Keratinocyte (primary cell): ENCODE measurements at regions not wholly inside any gene's neighbourhood (a gene's known extent, or its start where the extent isn't known, plus 50 kb on each side); places are given as distances from the start of the nearest gene placed in this dataset.

ENCODE experiments used
- DNase-seq: peaks from one replicate; pipeline ENCODE4 v3.0.0-alpha.2; 2011; ENCODE audit warnings: low read depth, missing footprints, low spot score
- FAIRE-seq: peaks from 2 replicates; lab custom pipeline; 2011; peaks lifted over from hg19 to GRCh38; lab: Jason Lieb, UNC
- H2AFZ ChIP-seq: 2 replicates; pipeline ENCODE4 v1.6.0; 2012; ENCODE audit warnings: low read length, control low read depth, inconsistent platforms; ENCODE audit not compliant: control insufficient read depth
- H3K27ac ChIP-seq: 2 replicates; pipeline ENCODE4 v1.5.1; 2011; ENCODE audit warnings: low read length; ENCODE audit not compliant: control insufficient read depth, insufficient read depth
- H3K27me3 ChIP-seq: 3 replicates; pipeline ENCODE4 v1.6.0; 2011; ENCODE audit warnings: low read length; ENCODE audit not compliant: control insufficient read depth, insufficient read depth; ENCODE audit errors: extremely low read depth
- H3K36me3 ChIP-seq, 2 experiments: 2 replicates in 1 of 2; 3 replicates in 1 of 2; pipeline ENCODE4 v1.5.1; 2011; ENCODE audit warnings: low read length in 2 of 2, mild to moderate bottlenecking in 1 of 2; ENCODE audit not compliant: control insufficient read depth in 2 of 2, insufficient read depth in 2 of 2; ENCODE audit errors: extremely low read depth in 1 of 2
- H3K4me1 ChIP-seq: 3 replicates; pipeline ENCODE4 v1.5.1; 2011; ENCODE audit warnings: low read length; ENCODE audit not compliant: control insufficient read depth, insufficient read depth; ENCODE audit errors: extremely low read depth
- H3K4me2 ChIP-seq: 3 replicates; pipeline ENCODE4 v1.6.0; 2011; ENCODE audit warnings: low read depth, low read length; ENCODE audit not compliant: control insufficient read depth, insufficient read depth; ENCODE audit errors: extremely low read depth
- H3K4me3 ChIP-seq, 3 experiments: fragments of 200-600 bp in 1 of 3; sonication (generic) in 1 of 3; 2 replicates in 2 of 3; 3 replicates in 1 of 3; pipeline ENCODE4 v1.5.1; 2011 to 2016; ENCODE audit warnings: low read length in 3 of 3, mild to moderate bottlenecking in 3 of 3, control low read depth in 2 of 3, inconsistent platforms in 1 of 3, low read depth in 1 of 3, mixed read lengths in 1 of 3, mixed run types in 1 of 3, moderate library complexity in 1 of 3; ENCODE audit not compliant: control insufficient read depth in 2 of 3, insufficient read depth in 2 of 3; ENCODE audit errors: extremely low read depth in 1 of 3
- H3K79me2 ChIP-seq: 2 replicates; pipeline ENCODE4 v1.6.0; 2012; ENCODE audit warnings: low read length; ENCODE audit not compliant: control insufficient read depth, insufficient read depth
- H3K9ac ChIP-seq: 3 replicates; pipeline ENCODE4 v1.6.0; 2011; ENCODE audit warnings: low read length; ENCODE audit not compliant: control insufficient read depth, insufficient read depth; ENCODE audit errors: extremely low read depth
- H3K9me1 ChIP-seq: 3 replicates; pipeline ENCODE4 v1.6.0; 2011; ENCODE audit warnings: low read length; ENCODE audit not compliant: control insufficient read depth, insufficient read depth; ENCODE audit errors: extremely low read depth
- H3K9me3 ChIP-seq: 2 replicates; pipeline ENCODE4 v1.5.1; 2012; ENCODE audit warnings: low read depth, low read length; ENCODE audit not compliant: control insufficient read depth
- H4K20me1 ChIP-seq: 3 replicates; pipeline ENCODE4 v1.6.0; 2011; ENCODE audit warnings: low read length; ENCODE audit not compliant: control insufficient read depth, insufficient read depth; ENCODE audit errors: extremely low read depth
- EZH2 ChIP-seq: IDR thresholded peaks from one replicate; pipeline ENCODE4 v1.6.1; 2012; ENCODE audit warnings: inconsistent platforms, mild to moderate bottlenecking, low read length, moderate library complexity
- dilution Hi-C: fragments of 300-500 bp; cut with MboI; formaldehyde crosslinking; loops from one replicate; pipeline ENCODE4 v1.7.0; 2020; ENCODE audit warnings: low sequenced_read_pairs; ENCODE audit not compliant: extremely low pct_ligation_motif_present
- TF ChIP-seq, protein P1 (sequence below), 3 experiments: IDR thresholded peaks in 1 of 3; conservative IDR thresholded peaks in 1 of 3; optimal IDR thresholded peaks in 1 of 3; 2 replicates in 2 of 3; 3 replicates in 1 of 3; pipeline versions ENCODE3 to v1.5.1; 2011; ENCODE audit warnings: low read length in 3 of 3, mild to moderate bottlenecking in 3 of 3, moderate library complexity in 2 of 3, control low read depth in 1 of 3, inconsistent platforms in 1 of 3; ENCODE audit not compliant: insufficient read depth in 2 of 3; ENCODE audit errors: extremely low read depth in 1 of 3

DNA sequence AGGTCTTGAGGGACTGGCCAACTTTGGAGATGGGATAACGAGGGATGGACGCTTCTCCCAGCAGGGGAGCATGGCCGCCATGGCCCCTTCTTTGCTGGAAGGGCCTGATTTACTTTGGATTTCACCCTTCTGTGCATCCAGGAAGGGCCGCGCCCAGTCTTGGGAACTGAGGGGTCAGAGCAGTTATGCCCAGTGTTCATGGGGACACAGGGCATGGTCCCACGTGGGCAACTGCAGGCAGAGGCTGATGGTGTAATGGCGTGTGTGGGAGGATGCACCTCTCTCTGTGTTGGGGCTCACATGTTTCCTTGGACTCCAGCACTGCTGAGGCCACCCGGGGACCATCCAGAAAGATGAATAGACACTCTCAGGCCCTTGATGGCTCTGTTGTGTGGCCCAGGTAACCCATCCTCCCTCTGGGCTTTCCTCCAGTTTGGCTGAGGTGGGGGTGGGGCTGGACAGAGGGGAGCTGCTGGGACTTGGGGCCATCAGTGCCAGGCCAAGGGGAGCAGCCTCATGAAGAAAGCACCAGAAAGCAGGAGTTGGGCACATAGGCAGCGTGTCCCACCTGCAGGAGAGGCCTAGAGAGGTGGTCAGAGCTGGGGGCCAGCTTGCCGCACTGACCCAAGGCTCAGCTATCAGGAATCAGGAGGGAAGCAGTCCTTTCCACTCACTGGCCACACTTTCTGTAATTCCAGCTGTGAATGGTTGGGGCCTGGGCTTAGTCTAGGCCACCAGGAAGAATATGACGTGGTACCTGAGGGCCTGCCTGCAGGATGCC, 1033.9 kb downstream of the TBC1D22A start:
- H3K9me3 ChIP-seq: no peaks in the 10 kb centered on the region
- H3K27ac ChIP-seq: no peak overlapping the region
- H3K4me2 ChIP-seq: no peak overlapping the region
- H2AFZ ChIP-seq: no peak overlapping the region
- peaks cover 0 to 2% of the 10 kb centered on the region in 2 experiments for H3K36me3 ChIP-seq
- H3K27me3 ChIP-seq: no peaks in the 10 kb centered on the region
- H3K79me2 ChIP-seq: no peaks in the 10 kb centered on the region
- no peak overlapping the region for H3K9ac ChIP-seq
- H4K20me1 ChIP-seq: no peaks in the 10 kb centered on the region
- H3K4me1 ChIP-seq: no peaks in the 10 kb centered on the region
- no peak for FAIRE-seq
- no peak overlapping the region for H3K4me3 ChIP-seq
- TF ChIP-seq EZH2: no peak
- TF ChIP-seq, protein P1, sequence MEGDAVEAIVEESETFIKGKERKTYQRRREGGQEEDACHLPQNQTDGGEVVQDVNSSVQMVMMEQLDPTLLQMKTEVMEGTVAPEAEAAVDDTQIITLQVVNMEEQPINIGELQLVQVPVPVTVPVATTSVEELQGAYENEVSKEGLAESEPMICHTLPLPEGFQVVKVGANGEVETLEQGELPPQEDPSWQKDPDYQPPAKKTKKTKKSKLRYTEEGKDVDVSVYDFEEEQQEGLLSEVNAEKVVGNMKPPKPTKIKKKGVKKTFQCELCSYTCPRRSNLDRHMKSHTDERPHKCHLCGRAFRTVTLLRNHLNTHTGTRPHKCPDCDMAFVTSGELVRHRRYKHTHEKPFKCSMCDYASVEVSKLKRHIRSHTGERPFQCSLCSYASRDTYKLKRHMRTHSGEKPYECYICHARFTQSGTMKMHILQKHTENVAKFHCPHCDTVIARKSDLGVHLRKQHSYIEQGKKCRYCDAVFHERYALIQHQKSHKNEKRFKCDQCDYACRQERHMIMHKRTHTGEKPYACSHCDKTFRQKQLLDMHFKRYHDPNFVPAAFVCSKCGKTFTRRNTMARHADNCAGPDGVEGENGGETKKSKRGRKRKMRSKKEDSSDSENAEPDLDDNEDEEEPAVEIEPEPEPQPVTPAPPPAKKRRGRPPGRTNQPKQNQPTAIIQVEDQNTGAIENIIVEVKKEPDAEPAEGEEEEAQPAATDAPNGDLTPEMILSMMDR (optimal IDR thresholded peaks at IDR 0.05 in 1 of 3, IDR thresholded peaks at IDR 0.05 in 1 of 3, conservative IDR thresholded peaks at IDR 0.05 in 1 of 3; ENCODE audit: extremely low read depth in 1 of 3, insufficient read depth in 2 of 3, low read length in 3 of 3): no peak
- DNase-seq: no peak
- no peaks in the 10 kb centered on the region for H3K9me1 ChIP-seq
- dilution Hi-C loops: no loop called here

DNA sequence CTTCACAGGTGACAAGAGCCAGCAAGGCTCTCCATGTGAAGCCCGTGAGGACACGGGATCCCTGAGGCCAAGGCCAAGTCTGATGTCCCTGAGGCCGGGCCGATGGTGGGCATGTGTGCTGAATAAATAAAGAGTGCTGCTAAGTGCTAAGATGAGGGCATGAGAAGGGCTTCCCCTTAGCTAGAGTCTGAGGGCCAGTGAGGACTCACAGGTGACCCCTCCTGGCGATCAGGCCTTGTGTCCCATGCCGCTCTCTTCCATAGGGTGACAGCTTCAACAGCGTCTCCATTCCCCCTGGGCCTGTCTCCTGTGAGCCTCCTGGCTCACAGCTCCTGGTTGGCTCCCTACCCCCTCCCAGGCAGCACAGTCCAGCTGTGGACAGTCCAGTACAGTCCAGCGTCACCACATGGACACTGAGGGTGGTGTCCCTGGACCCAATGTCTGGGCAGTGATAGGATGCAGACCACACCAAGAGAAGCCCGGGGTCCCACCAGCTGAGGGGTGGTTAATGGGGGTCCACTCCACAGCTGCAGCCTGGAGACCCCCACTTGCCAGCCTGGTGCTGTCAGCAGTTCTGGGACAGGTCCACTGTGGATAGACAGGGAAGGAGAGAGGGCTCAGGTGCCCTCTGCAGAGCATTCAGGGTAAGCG, 1033.2 kb downstream of the TBC1D22A start:
- dilution Hi-C loops: no loop called here
- H3K4me1 ChIP-seq: no peaks in the 10 kb centered on the region
- TF ChIP-seq, protein P1 (optimal IDR thresholded peaks at IDR 0.05 in 1 of 3, IDR thresholded peaks at IDR 0.05 in 1 of 3, conservative IDR thresholded peaks at IDR 0.05 in 1 of 3; ENCODE audit: extremely low read depth in 1 of 3, insufficient read depth in 2 of 3, low read length in 3 of 3): no peak
- TF ChIP-seq EZH2: no peak

More for the DNA sequence above, 1033.2 kb downstream of the TBC1D22A start:
- Histone ChIP-seq H2AFZ (no peak overlapping the region), H3K9me3 (no peaks in the 10 kb centered on the region), H3K9me1 (no peaks in the 10 kb centered on the region), H3K4me2 (no peak overlapping the region), H3K36me3 (peaks cover 0 to 2% of the 10 kb centered on the region in 2 experiments), H3K79me2 (no peaks in the 10 kb centered on the region), H3K4me3 (no peak overlapping the region), H4K20me1 (no peaks in the 10 kb centered on the region), H3K27ac (no peak overlapping the region), H3K9ac (no peak overlapping the region), H3K27me3 (no peaks in the 10 kb centered on the region)
- no peak for FAIRE-seq
- DNase-seq: no peak
